OCI-LY1 (cell line): ENCODE measurements at regions not wholly inside any gene's neighbourhood (a gene's known extent, or its start where the extent isn't known, plus 50 kb on each side); places are given as distances from the start of the nearest gene placed in this dataset.

Experiments used
- EZH2 ChIP-seq: fragments of 200-600 bp; sonication (generic), shearing (Covaris generic); IDR thresholded peaks from 2 replicates; pipeline ENCODE4 v1.8.0; 2017; ENCODE audit warnings: borderline replicate concordance, mixed run types, mild to moderate bottlenecking, antibody characterized with exemption, low read length, moderate library complexity, mixed read lengths
- TF ChIP-seq, protein P1 (sequence below): fragments of 200-600 bp; sonication (generic), shearing (Covaris generic); IDR thresholded peaks from 2 replicates; pipeline ENCODE4 v1.5.1; 2017; ENCODE audit warnings: mild to moderate bottlenecking, antibody characterized with exemption, low read length, moderate library complexity, mixed read lengths

DNA sequence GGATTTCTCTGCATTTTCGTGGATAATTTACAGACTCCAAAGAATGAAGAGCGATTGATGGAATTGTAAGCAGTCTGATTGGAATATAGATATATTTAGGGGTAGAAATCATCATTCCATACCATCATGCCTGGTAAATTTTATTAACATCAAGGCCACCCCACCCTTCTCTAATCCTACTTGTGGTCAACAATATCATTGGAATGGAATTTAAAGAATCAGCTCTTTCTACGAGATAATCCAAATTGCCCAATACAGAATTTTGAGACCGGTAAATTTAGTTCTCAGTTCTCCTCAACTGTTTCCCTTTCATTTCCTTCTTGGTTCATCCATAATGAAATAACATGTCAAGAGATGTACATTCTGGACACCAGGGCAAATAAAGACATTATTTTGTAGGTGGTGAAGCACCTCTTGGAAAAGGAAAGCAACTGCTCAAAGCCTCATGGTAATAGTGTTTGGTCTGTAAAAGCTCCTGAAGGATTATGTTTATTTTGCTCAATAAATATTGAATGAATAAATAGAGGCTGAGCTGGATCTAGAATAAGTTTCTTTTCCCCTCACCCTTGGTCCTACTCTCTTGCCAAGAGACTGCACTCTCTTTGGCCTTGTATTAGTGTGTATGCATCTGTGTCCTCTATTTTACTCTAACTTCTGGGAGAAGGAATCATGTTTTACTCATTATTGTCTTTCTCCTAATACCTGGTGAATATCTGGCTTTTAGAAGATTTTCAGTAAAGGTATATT lies 133.7 kb upstream of the BCL6 start:
- TF ChIP-seq, protein P1, sequence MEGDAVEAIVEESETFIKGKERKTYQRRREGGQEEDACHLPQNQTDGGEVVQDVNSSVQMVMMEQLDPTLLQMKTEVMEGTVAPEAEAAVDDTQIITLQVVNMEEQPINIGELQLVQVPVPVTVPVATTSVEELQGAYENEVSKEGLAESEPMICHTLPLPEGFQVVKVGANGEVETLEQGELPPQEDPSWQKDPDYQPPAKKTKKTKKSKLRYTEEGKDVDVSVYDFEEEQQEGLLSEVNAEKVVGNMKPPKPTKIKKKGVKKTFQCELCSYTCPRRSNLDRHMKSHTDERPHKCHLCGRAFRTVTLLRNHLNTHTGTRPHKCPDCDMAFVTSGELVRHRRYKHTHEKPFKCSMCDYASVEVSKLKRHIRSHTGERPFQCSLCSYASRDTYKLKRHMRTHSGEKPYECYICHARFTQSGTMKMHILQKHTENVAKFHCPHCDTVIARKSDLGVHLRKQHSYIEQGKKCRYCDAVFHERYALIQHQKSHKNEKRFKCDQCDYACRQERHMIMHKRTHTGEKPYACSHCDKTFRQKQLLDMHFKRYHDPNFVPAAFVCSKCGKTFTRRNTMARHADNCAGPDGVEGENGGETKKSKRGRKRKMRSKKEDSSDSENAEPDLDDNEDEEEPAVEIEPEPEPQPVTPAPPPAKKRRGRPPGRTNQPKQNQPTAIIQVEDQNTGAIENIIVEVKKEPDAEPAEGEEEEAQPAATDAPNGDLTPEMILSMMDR = no peak
- TF ChIP-seq EZH2 = no peak
